GM18951 (cell line): ENCODE measurements at regions not wholly inside any gene's neighbourhood (a gene's known extent, or its start where the extent isn't known, plus 50 kb on each side); places are given as distances from the start of the nearest gene placed in this dataset.

Source experiments
- POLR2A ChIP-seq: IDR thresholded peaks from 4 replicates; pipeline ENCODE4 v1.6.1; 2011; ENCODE audit warnings: mild to moderate bottlenecking; ENCODE audit not compliant: insufficient read length, insufficient read depth; ENCODE audit errors: extremely low read depth
- in situ Hi-C: fragments of 300-500 bp; cut with MboI; formaldehyde crosslinking; loops from one replicate; pipeline ENCODE4 v1.12.0; 2022; ENCODE audit warnings: low sequenced_read_pairs, mixed read lengths, inconsistent platforms; ENCODE audit not compliant: unreplicated experiment

DNA sequence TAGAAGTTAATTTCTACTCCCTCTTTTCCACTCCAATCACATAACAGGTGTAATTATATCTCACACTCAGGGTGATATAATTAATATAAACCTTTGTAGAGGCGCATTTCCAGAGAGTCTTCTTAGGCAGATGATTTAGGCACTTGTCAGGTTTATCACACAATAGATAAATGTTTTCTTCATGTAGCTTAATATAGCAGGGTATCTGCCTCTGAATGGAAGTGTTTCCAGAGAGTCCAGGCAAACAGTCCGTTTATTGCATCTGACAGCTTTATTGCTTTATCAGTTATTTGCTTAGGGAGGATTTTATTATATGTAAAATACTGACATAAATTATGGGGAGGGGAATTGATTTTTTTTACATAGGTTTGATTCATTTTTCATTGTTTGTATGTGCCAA lies 766.3 kb downstream of the SLC4A3 start:
- TF ChIP-seq POLR2A = no peak
- in situ Hi-C loops = no loop called here

DNA sequence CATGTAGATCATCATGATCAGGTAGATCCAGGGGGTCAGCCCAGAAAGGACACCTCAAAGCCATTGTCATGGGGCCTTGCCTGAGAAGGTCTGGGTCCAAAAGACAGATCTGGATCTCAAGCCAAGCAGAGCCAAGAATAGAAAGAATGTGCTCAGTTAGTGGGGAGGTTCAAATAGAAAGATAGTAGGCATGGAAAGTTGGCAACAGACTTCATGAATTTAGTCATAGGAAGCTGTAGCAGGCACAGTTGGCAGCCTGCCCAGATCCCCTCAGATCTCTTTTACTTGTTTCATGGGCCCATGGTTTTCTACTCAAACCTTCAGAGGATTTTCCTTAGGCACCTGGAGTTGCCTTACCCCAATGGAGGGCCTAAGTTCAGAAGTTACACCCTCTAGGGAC lies 767.0 kb downstream of the SLC4A3 start:
- TF ChIP-seq POLR2A = no peak
- in situ Hi-C loops = no loop called here

DNA sequence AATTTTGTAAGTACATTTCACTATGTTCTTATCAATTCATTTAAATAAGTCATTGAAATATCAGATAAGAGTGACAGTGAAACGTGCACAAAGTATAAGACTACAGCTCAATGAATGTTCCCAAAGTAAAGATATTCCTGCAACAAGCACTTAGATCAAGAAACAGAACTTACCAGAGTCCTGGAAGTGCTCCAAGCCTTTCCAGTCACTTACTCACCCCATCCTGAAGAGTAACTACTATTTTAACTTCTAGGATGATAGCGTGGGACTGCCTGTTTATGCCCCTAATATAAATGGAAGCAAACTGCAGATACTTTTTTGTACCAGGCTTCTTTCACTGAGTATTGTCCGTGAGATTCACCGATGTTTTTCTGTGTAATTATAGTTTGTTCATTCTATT lies 768.9 kb downstream of the SLC4A3 start:
- in situ Hi-C loops = no loop called here
- no peak for TF ChIP-seq POLR2A

DNA sequence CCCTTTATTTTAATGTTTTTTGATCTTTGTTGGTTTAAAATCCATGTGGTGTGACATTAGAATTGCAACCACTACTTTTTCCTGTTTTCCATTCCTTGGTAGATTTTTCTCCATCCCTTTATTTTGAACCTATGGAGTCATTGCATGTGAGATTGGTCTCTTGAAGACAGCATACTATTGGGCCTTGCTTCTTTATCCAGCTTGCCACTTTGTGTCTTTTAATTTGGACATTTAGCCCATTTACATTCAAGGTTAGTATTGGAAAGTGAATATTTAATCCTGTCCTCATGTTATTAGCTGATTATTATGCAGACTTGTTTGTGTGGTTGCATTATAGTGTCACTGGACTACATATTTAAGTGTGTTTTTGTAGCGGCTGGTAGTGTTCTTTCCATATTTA lies 782.9 kb downstream of the SLC4A3 start:
- no peak for TF ChIP-seq POLR2A
- in situ Hi-C loops = no loop called here

DNA sequence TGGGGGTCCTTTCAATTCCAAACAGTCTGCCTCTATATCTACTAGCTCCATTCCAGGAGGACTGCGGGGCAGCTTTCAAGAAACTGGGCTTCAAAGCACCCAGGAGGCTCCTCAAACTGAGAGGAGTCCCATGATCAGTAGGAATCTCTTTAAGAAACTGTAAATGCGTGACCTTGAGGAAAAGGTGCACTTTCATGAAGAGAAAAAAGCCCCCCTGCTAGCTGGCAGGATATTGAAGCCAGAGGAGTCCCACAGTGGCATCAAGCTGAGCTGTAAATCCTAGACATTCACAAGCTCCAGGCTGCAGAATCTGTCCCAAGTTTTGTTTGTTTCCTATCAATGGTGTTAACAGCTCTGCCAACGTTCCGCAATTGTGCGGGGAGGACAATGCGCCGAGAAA lies 790.1 kb downstream of the SLC4A3 start:
- TF ChIP-seq POLR2A = no peak
- in situ Hi-C loops = no loop called here

DNA sequence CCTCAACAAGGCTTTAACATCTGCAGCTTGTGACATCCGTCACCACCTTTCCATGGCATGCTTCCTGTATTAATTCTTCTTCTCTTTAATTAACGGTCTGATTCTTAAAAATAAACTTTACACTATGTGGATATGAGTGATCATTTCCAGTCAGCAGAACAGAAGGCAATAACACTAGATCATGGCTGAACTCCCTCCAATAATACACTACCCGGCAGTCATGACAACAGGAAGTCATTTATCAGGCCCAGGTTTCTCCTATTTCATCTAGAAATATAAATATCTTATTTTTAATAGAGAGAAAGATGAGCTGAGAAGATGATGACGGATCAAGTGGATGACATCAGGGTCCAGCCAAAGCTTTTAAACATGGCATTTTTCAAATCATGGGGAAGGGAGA lies 792.2 kb downstream of the SLC4A3 start:
- no peak for TF ChIP-seq POLR2A
- in situ Hi-C loops = no loop called here

DNA sequence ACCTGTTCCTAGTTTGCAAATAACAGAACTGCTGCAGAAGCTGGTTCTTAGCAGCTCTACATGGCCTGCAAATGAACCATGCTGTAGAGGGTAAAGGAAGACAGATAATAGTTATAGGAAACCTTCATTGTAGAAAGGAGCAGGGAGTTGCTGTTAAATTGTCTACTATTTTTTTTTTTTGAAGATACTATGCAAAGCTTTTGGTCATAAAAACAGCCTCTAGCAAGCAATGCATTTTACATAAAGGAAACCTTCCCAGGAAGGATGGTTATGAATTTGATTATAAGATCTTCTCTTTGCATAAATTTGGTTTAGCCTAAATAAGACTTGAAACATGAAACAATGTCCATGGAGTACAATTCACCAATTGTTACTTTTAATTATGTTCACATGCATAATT lies 793.4 kb downstream of the SLC4A3 start:
- TF ChIP-seq POLR2A = no peak
- in situ Hi-C loops = no loop called here

DNA sequence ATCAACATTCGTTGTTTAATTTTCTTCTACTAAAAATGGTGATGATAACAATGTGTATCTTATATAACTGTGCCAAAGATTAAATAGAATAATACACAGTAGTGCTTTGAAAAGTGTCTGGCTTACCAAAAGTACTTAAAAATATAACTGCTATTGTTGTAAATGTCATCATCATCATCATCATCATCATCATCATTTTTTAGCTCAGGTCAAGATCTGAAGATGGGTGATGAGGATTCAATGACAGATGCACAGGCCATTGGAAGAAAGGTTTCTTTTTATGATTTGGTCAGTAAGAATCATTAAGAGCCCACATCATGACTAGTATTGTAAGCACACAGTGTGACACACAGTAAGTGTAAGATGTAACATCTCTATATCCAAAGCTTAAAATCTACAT lies 795.2 kb downstream of the SLC4A3 start:
- in situ Hi-C loops = no loop called here
- no peak for TF ChIP-seq POLR2A

DNA sequence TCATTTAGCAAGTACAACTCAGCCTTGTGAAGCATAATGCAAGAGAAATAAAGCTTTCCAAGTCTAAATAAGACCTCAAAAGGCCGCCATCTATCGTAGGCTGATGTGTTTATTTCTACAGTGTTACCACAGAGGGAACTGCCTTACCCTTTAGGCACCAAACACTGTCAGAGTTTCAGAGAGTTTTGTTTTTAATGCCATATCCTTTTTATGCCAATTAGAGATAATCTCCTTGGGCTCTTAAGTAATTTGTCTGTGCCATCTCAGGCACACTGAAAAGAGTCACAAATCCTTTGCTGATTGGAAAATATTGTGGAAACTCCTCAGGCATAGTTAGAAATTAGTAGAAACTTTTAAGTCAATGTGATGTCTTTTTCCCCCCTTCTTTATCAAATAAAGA lies 797.1 kb downstream of the SLC4A3 start:
- TF ChIP-seq POLR2A = no peak
- in situ Hi-C loops = no loop called here

DNA sequence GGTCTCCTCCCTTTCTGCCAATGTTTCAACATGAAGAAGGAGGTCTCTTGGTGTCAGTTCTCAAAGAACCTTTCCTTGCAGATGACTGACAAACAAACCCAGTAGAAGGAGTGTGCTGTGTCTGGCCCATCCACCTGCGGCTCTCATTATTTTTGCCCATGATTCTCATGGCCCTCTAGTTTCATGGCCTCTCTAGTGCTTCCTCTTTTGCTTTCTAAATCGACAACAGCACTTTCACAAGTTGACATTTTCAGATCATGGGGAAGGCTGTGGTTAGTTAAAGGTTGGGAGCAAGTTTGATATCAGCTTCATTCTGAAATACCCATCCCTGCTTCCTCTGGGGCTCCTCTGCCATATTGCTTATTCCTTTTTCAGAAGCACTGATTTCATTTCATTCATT lies 805.2 kb downstream of the SLC4A3 start:
- in situ Hi-C loops = no loop called here
- TF ChIP-seq POLR2A = no peak

DNA sequence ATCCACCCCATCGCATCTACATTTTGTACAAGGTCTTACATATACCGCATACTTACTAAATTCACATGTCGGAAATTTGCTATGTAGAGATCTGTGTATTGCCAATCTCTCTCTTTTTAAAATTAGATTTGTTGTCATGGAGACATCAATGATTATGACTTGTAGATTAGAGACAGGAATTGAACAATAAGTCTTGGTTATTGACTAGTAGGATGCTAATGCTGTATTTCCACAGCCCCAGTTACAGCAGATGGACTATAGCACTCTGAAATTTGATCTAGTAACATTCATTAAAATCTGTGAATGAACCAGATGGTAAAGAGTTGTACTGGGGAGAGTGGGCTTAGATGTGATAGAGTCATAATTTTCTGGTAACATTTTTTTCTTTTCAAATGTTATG lies 805.7 kb downstream of the SLC4A3 start:
- in situ Hi-C loops = no loop called here
- TF ChIP-seq POLR2A = no peak

DNA sequence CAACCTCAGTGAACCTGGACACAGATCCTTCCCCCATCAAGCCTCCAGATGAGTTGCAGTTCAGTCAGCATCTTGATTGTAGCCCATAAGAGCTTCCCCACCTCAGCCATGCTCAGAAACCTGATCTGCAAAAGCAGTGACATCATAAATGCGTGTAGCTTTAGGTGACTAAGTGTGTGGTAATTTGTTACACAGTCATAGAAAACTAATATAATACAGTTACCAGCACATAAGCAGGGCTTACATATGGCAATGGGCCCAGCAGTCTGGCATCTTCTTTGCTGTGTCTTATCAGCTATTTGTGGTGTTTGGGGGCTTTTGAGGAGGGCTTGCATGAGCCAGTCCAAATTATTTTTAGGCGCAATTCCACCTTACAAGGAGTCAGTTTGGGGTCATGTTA lies 807.0 kb downstream of the SLC4A3 start:
- TF ChIP-seq POLR2A = no peak
- in situ Hi-C loops = no loop called here

DNA sequence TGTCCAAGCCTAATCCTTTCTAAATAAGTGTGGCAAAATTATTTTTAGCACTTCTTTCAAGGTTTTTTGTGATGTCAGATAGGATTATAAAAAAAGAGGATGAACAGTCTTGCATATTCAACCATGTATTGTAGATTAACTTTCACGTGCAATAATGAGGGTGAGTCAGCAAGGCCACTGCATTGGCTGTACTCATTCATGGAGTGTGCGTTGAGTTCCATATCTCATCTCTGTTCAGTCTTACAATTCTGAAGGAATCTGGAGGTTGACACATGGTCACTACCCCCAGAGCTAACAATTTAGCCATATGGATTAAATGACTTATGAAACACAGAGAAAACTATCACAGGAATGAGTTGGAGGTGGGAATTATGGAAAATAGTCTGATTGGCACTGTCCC lies 810.5 kb downstream of the SLC4A3 start:
- no peak for TF ChIP-seq POLR2A
- in situ Hi-C loops = no loop called here

DNA sequence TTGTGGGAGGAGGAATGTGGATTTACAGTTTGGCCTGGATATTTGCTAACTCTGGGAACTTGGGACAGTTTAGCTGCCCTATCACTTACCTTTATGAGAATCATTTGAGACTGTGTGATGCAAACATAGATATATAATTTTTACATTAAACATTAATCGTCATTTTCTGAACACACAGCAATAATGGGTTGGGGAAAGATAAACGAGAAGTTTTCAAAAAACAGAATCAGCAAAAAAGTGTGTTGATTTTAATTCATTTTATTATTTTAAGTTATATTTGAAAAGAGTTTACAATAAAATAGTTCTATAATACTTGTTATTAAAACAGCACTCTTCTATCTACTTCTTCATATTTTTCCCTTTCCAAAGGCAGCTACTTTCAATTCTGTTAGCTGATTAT lies 813.3 kb downstream of the SLC4A3 start:
- no peak for TF ChIP-seq POLR2A

DNA sequence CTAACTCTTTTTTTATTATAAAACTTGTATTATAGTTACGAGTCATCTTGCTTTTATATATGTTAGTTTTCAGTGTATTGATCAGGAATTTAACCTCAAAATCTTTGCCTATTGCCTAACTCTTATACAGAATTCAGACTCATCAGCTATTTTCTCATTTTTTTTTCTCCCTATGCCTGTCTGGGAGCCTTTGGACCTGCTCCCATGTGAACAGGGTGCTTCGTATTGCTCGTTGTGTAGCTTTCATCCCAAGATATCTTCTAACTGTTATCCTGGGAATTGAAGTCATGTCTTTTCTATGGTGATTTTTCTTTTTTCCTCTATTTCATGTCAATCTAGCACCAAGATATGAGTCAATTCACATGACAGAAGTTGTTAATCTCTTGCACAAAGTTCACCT lies 814.0 kb downstream of the SLC4A3 start:
- in situ Hi-C loops = no loop called here
- no peak for TF ChIP-seq POLR2A

More for the DNA sequence above, 813.3 kb downstream of the SLC4A3 start:
- in situ Hi-C loops = no loop called here
